ENCODE measurements at regions not wholly inside any gene's neighbourhood (a gene's known extent, or its start where the extent isn't known, plus 50 kb on each side); places are given as distances from the start of the nearest gene placed in this dataset.

DNA sequence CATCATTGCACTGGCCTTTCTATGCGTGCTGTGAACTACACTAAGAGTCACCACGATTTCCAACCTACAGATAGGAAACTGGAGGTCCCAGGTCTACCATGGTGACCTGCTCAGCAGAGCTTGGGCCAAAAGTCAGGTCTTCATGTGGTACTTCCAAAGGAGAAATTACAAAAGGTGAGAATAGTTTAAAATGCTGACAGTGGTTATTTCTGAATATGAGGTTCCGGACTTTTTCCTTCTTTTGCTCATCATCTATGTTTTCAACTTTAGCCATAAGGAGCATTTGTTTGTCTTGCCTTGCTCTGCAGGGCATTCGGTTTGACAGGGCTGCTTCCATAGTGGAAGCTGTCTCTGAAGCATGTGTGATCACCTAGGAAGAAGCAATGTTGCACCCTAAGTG lies 282.1 kb upstream of the IRX1 start:
- Histone ChIP-seq H3K4me3 (no peak overlapping the region), H3K4me1 (no peaks in the 10 kb centered on the region), H3K9me3 (no peaks in the 10 kb centered on the region), H3K4me2 (no peak overlapping the region), H3K27ac (no peak overlapping the region)
- ChIA-PET CTCF (no interaction called here), POLR2A (no interaction called here)
- WGBS (ENCODE audit: missing lambda C conversion rate): 2% methylated on average over 4 of the region's 4 CpGs
- TF ChIP-seq PHF8 (IDR thresholded peaks at IDR 0.05; ENCODE audit: borderline replicate concordance, low read depth) (no peak), MAFK (IDR thresholded peaks at IDR 0.05; ENCODE audit: partially characterized antibody) (peak; percentile 76)
- FAIRE-seq (no peak), DNase-seq (ENCODE audit: low read depth in 1 of 2, low spot score in 1 of 2) (no peak), ATAC-seq (no peak)

DNA sequence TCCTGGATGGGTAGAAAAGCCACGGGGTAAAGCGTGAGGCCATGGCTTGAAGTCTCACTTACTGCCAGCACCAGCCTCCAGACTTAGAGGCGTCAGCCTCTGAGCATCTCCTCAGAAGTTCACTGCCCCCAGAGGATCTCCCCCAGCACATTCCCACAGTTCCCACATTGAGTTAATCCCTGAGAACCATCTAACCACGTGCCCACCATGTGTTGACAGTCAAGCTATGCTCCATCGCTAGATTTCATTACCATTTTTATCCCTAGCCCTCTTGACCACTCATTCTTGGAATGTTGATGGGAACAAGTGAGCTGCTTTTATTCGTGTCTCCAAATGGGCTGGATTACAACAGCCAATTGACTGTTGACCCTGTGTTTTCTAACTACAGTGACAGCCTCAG lies 283.3 kb upstream of the IRX1 start:
- Histone ChIP-seq H3K4me3 (no peak overlapping the region), H3K9me3 (no peaks in the 10 kb centered on the region), H3K27ac (no peak overlapping the region), H3K4me1 (no peaks in the 10 kb centered on the region), H3K4me2 (no peak overlapping the region)
- FAIRE-seq (no peak), DNase-seq (ENCODE audit: low read depth in 1 of 2, low spot score in 1 of 2) (no peak), ATAC-seq (no peak)
- TF ChIP-seq, protein P1, sequence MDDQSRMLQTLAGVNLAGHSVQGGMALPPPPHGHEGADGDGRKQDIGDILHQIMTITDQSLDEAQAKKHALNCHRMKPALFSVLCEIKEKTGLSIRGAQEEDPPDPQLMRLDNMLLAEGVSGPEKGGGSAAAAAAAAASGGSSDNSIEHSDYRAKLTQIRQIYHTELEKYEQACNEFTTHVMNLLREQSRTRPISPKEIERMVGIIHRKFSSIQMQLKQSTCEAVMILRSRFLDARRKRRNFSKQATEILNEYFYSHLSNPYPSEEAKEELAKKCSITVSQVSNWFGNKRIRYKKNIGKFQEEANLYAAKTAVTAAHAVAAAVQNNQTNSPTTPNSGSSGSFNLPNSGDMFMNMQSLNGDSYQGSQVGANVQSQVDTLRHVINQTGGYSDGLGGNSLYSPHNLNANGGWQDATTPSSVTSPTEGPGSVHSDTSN (IDR thresholded peaks at IDR 0.05): no peak
- no peak for TF ChIP-seq FOSB (CRISPR knock-in tag; IDR thresholded peaks at IDR 0.05)
- no peak for TF ChIP-seq JUNB (IDR thresholded peaks at IDR 0.05)
- no peak for TF ChIP-seq ESRRA (IDR thresholded peaks at IDR 0.05; ENCODE audit: borderline replicate concordance, low read length)
- TF ChIP-seq EP300 (IDR thresholded peaks at IDR 0.05): no peak
- TF ChIP-seq KDM1A (IDR thresholded peaks at IDR 0.05; ENCODE audit: low read depth): no peak
- TF ChIP-seq CHD2 (IDR thresholded peaks at IDR 0.05; ENCODE audit: low read length, partially characterized antibody): no peak
- no peak for TF ChIP-seq NFE2L2 (conservative IDR thresholded peaks at IDR 0.05; ENCODE audit: low read length)
- TF ChIP-seq FOXS1 (CRISPR knock-in tag; IDR thresholded peaks at IDR 0.05): no peak
- TF ChIP-seq, protein P2, sequence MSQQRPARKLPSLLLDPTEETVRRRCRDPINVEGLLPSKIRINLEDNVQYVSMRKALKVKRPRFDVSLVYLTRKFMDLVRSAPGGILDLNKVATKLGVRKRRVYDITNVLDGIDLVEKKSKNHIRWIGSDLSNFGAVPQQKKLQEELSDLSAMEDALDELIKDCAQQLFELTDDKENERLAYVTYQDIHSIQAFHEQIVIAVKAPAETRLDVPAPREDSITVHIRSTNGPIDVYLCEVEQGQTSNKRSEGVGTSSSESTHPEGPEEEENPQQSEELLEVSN (IDR thresholded peaks at IDR 0.05; ENCODE audit: borderline replicate concordance, low read depth): no peak
- TF ChIP-seq, protein P3, sequence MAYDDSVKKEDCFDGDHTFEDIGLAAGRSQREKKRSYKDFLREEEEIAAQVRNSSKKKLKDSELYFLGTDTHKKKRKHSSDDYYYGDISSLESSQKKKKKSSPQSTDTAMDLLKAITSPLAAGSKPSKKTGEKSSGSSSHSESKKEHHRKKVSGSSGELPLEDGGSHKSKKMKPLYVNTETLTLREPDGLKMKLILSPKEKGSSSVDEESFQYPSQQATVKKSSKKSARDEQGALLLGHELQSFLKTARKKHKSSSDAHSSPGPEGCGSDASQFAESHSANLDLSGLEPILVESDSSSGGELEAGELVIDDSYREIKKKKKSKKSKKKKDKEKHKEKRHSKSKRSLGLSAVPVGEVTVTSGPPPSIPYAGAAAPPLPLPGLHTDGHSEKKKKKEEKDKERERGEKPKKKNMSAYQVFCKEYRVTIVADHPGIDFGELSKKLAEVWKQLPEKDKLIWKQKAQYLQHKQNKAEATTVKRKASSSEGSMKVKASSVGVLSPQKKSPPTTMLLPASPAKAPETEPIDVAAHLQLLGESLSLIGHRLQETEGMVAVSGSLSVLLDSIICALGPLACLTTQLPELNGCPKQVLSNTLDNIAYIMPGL (CRISPR knock-in tag; IDR thresholded peaks at IDR 0.05; ENCODE audit: borderline replicate concordance): no peak
- TF ChIP-seq, protein P4, sequence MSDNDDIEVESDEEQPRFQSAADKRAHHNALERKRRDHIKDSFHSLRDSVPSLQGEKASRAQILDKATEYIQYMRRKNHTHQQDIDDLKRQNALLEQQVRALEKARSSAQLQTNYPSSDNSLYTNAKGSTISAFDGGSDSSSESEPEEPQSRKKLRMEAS (IDR thresholded peaks at IDR 0.05): no peak
- 15% methylated on average over 6 of the region's 6 CpGs for WGBS (ENCODE audit: missing lambda C conversion rate)
- POLR2A ChIA-PET: no interaction called here
- CTCF ChIA-PET: no interaction called here

DNA sequence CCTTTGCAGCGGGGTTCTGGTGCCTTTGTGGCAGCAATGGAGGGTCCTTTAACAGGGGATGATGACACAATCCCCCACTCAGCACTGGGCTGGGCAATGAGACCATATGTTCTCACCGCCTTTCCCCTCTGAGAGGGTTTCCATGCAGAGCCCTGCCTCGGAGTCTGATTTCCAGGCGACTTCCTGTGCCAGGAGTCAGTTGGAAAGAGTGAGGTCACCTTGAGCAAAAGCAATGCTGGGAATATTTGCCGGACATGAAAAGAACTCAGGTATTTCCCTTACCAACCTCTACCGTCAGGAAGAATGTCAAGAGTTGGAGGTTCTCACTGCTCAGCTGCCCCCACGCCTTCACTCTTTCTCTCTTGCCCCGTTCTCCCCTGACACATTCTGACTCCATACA lies 284.2 kb upstream of the IRX1 start:
- CTCF ChIA-PET: no interaction called here
- DNase-seq (ENCODE audit: low read depth in 1 of 2, low spot score in 1 of 2) (no peak), FAIRE-seq (no peak), ATAC-seq (no peak)
- H3K9me3 ChIP-seq: no peaks in the 10 kb centered on the region
- TF ChIP-seq ESRRA (IDR thresholded peaks at IDR 0.05; ENCODE audit: borderline replicate concordance, low read length) (no peak), MYC (IDR thresholded peaks at IDR 0.05; ENCODE audit: borderline replicate concordance, low read length) (no peak), TFCP2L1 (CRISPR knock-in tag; IDR thresholded peaks at IDR 0.05) (no peak), POLR2A (IDR thresholded peaks at IDR 0.05; ENCODE audit: low read length) (no peak), EHF (CRISPR knock-in tag; IDR thresholded peaks at IDR 0.05) (no peak)
- no peak overlapping the region for H3K27ac ChIP-seq
- H3K4me2 ChIP-seq: no peak overlapping the region
- no peak overlapping the region for H3K4me3 ChIP-seq
- POLR2A ChIA-PET: no interaction called here
- H3K4me1 ChIP-seq: no peaks in the 10 kb centered on the region
- 17% methylated on average over 8 of the region's 8 CpGs for WGBS (ENCODE audit: missing lambda C conversion rate)

All from A549 (cell line).